GM19238 (cell line): ENCODE measurements at regions not wholly inside any gene's neighbourhood (a gene's known extent, or its start where the extent isn't known, plus 50 kb on each side); places are given as distances from the start of the nearest gene placed in this dataset.

Source experiments
- DNase-seq: peaks from one replicate; pipeline ENCODE4 v3.0.0; 2011; ENCODE audit warnings: low spot score; ENCODE audit not compliant: insufficient read length

GRCh38 chr1:185368913-185369491 is 52.0 kb upstream of the IVNS1ABP start:
- DNase-seq, result no peak

- DNase-seq, result no peak
Observed at GRCh38 chr1:185368313-185368855, 51.3 kb upstream of the IVNS1ABP start.

GRCh38 chr1:185367218-185367617 is 50.2 kb upstream of the IVNS1ABP start:
- DNase-seq, result no peak
